ENCODE measurements at regions not wholly inside any gene's neighbourhood (a gene's known extent, or its start where the extent isn't known, plus 50 kb on each side); places are given as distances from the start of the nearest gene placed in this dataset.

DNA sequence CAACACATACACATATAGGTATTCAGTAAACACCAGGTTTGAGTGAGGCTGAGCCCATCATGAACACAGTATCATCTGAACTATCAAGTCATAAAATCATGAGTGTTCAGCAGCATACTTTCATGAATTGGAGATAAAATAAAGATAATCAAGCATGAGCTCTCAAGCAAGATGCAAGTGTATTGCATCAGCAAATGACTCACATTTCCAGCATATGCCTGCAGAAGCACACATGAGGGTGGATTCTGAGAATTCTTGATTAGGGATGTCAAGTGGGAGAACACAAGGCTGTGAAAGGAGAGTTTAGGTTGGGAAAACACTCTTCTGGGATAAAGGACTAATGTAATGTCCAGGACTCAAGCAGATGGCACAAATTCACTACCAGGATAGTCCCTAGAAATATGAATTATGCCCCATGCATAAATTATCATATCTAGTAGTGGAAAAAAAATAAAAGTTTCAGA is 299.2 kb downstream of the SRGAP2C start:
- TF ChIP-seq, protein P1, sequence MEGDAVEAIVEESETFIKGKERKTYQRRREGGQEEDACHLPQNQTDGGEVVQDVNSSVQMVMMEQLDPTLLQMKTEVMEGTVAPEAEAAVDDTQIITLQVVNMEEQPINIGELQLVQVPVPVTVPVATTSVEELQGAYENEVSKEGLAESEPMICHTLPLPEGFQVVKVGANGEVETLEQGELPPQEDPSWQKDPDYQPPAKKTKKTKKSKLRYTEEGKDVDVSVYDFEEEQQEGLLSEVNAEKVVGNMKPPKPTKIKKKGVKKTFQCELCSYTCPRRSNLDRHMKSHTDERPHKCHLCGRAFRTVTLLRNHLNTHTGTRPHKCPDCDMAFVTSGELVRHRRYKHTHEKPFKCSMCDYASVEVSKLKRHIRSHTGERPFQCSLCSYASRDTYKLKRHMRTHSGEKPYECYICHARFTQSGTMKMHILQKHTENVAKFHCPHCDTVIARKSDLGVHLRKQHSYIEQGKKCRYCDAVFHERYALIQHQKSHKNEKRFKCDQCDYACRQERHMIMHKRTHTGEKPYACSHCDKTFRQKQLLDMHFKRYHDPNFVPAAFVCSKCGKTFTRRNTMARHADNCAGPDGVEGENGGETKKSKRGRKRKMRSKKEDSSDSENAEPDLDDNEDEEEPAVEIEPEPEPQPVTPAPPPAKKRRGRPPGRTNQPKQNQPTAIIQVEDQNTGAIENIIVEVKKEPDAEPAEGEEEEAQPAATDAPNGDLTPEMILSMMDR (conservative IDR thresholded peaks at IDR 0.05; ENCODE audit: low read depth, low read length) = no peak
- no peak for TF ChIP-seq EZH2 (IDR thresholded peaks at IDR 0.05; ENCODE audit: borderline replicate concordance, low read depth, low read length, poor library complexity, severe bottlenecking)
